LNCaP clone FGC (cell line): ENCODE measurements at regions not wholly inside any gene's neighbourhood (a gene's known extent, or its start where the extent isn't known, plus 50 kb on each side); places are given as distances from the start of the nearest gene placed in this dataset.

ENCODE experiments used
- DNase-seq: peaks from one replicate; pipeline ENCODE4 v3.0.0-alpha.2; 2011; ENCODE audit warnings: low read depth
- H3K4me3 ChIP-seq: 2 replicates; pipeline ENCODE4 v1.5.1; 2011; ENCODE audit warnings: mild to moderate bottlenecking, low read depth, low read length, control low read depth
- TF ChIP-seq, protein P1 (sequence below): IDR thresholded peaks from 2 replicates; pipeline ENCODE4 v1.5.1; 2012; ENCODE audit warnings: mild to moderate bottlenecking; ENCODE audit not compliant: control insufficient read depth, insufficient read depth; ENCODE audit errors: extremely low read depth

DNA sequence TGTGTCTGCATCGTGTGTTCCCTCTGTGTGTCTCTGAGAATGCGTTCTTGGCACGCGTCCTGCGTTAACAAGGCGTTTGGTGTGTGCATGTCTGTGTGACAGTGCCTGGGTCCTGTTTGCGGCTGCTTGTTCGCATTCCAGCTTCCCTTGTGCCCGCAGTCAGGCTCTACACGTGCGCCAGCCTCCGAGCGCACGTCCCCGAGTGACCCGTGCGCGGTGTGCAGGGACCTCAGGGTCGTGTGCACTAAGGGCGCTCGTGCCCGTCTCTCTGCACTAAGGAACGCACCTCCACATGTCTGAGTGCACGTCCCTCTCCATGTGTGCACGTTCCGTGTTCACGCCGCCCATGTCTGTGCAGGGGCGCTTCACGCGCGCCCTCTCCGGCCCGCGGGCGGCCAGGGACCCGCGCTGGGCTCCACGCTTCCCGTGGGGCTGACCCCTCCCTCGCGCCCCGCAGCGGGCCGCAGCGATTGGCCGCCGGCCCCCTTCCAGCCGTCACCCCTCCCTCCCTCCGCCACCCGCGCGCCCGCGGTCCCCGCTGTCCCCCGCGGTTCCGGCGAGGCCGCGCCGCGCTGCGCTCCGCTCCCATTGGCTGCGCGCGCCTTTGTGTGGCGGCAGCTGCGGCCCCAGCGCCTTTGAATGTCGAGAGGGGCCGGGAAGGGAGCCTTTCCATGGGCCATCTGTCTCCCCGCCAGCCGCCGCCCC is 229.4 kb downstream of the HAUS1 start:
- DNase-seq: peak; percentile 54
- peak overlapping the region; percentile 65 for H3K4me3 ChIP-seq

GRCh38 chr18:46334868-46335281 is 230.7 kb downstream of the HAUS1 start:
- H3K4me3 ChIP-seq: peak overlapping the region; percentile 65
- TF ChIP-seq, protein P1, sequence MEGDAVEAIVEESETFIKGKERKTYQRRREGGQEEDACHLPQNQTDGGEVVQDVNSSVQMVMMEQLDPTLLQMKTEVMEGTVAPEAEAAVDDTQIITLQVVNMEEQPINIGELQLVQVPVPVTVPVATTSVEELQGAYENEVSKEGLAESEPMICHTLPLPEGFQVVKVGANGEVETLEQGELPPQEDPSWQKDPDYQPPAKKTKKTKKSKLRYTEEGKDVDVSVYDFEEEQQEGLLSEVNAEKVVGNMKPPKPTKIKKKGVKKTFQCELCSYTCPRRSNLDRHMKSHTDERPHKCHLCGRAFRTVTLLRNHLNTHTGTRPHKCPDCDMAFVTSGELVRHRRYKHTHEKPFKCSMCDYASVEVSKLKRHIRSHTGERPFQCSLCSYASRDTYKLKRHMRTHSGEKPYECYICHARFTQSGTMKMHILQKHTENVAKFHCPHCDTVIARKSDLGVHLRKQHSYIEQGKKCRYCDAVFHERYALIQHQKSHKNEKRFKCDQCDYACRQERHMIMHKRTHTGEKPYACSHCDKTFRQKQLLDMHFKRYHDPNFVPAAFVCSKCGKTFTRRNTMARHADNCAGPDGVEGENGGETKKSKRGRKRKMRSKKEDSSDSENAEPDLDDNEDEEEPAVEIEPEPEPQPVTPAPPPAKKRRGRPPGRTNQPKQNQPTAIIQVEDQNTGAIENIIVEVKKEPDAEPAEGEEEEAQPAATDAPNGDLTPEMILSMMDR: no peak
- DNase-seq: no peak

More for the DNA sequence above, 229.4 kb downstream of the HAUS1 start:
- TF ChIP-seq, protein P1: no peak

DNA sequence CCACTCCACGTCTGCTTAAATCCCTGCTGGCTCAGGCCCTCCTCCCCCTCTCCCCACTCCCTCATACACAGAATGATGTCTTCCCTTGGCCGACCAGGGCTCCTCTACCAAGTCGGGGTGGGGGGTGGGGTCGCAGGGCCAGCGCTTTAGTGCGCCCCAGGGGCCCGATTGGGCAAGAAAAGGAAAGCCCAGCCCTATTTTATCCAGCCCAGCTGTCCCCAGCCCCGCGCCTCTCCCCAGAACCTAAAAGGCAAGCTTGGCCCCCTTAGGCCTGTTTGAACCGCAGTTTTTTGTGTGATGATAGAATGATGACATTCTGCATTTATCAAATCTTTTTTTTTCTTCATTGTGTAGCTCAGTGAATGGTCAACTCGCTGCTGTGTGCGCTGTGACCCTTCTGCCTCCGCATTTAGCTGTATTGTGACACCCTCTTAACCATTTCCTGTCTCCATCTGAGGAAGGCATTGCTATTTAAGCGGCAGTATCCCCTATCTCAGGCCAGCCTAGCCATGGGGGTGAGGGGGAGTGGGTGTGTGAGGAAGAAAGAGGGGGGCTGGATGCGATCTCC is 231.4 kb downstream of the HAUS1 start:
- no peak overlapping the region for H3K4me3 ChIP-seq
- TF ChIP-seq, protein P1: no peak
- no peak for DNase-seq

DNA sequence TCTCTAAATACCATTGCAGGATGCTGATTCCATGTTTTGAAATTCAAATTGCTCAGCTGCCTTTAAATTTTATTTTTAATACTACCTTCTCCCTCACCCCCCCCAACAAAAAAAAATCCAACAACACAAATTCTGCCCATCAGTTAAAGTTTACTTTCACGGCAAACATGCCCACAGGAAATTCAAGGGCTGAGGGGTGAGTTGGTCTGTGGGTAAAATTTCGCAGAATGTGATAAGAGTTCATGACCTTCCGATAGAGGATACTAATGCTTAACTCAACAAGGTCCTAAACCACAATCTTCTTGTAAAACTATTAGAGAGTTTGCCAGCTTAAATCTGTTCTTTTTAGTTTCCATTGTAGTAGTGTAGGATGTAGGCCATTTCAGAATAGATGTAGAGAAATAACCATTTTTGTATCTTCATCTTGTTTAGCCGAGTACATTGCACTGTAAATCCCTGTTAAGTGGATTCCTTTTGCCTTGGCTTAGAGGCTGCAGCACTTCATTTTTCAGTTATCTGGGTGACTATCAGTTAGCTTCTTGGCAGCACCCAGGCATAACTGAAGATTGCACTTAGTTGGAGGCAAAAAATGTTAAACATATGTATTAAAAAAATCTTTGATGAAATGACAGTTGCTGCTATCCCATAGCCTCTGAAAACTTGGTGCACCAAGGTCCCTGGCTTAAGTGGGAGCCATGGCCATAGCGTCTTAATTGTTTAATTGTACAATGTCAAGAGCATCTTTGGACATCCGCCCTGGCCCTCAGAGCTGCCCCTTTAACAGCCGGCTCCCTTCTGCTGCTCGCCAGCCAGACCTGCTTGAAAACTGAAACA is 232.3 kb downstream of the HAUS1 start:
- DNase-seq: no peak
- H3K4me3 ChIP-seq: no peak overlapping the region
- TF ChIP-seq, protein P1: no peak

- H3K4me3 ChIP-seq: no peak overlapping the region
- no peak for DNase-seq
- TF ChIP-seq, protein P1: no peak
These were observed 233.1 kb downstream of the HAUS1 start for GRCh38 chr18:46337271-46337670.

- no peak for DNase-seq
- TF ChIP-seq, protein P1: no peak
- no peak overlapping the region for H3K4me3 ChIP-seq
These were observed 234.0 kb downstream of the HAUS1 start for GRCh38 chr18:46338205-46338604.
